ENCODE measurements at regions not wholly inside any gene's neighbourhood (a gene's known extent, or its start where the extent isn't known, plus 50 kb on each side); places are given as distances from the start of the nearest gene placed in this dataset.

DNA sequence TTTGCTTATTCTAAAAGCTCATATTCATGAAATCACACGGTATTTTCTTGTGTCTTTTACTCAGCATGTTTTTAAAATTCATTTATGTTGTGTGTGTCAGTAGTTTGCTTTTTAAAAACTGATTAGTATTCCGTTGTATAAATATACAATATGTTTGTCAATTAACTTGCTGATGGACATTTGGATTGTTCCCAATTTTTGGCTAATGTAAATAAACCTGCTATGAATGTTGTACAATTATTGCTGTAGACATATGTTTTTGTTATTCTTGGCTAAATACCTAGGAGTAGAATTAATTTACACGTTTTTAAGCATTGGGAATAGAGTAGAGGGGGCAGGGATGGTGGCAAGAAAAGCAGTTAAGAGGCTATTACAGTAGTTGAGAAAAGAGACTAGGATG lies 199.5 kb upstream of the CCL2 start:
- TF ChIP-seq, protein P1, sequence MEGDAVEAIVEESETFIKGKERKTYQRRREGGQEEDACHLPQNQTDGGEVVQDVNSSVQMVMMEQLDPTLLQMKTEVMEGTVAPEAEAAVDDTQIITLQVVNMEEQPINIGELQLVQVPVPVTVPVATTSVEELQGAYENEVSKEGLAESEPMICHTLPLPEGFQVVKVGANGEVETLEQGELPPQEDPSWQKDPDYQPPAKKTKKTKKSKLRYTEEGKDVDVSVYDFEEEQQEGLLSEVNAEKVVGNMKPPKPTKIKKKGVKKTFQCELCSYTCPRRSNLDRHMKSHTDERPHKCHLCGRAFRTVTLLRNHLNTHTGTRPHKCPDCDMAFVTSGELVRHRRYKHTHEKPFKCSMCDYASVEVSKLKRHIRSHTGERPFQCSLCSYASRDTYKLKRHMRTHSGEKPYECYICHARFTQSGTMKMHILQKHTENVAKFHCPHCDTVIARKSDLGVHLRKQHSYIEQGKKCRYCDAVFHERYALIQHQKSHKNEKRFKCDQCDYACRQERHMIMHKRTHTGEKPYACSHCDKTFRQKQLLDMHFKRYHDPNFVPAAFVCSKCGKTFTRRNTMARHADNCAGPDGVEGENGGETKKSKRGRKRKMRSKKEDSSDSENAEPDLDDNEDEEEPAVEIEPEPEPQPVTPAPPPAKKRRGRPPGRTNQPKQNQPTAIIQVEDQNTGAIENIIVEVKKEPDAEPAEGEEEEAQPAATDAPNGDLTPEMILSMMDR (conservative IDR thresholded peaks at IDR 0.05; ENCODE audit: low read depth): no peak
- no peak for DNase-seq (ENCODE audit: low spot score)
- POLR2A ChIA-PET (ENCODE audit: low non-redundant PET): no interaction called here
- CTCF ChIA-PET: no interaction called here
- H3K27ac ChIP-seq: no peak overlapping the region

DNA sequence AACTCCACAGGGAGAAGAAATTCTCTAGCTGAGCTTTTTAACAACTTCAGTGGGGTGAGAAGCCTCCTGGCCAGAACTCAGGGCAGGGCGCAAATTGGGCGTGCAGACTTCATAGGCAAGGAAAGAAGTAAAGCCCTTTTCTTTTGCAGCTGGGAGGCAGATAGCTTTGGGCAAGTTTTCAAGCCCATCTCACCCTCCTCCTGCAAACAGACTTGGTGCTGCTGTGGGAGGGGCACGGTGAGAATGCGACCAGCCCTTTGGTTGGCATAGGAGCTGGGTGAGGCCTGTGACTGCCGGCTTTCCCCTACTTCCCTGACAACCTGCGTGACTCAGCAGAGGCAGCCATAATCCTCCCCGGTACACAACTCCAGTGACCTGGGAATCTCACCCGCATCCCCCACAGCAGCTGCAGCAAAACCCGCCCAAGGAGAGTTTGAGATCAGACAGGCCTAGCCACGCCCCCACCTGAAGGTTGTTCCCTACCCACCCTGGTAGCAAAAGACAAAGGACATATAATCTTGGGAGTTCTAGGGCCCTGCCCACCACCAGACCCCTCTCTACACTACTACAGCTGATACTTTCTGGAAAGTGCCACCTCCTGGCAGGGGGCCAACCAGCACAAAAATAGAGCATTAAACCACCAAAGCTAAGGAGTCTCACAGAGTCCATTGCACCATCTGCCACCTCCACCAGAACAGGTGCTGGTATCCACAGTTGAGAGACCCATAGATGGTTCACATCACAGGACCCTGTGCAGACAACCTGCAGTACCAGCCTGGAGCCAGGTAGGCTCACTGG lies 195.5 kb upstream of the CCL2 start:
- H3K27ac ChIP-seq: no peak overlapping the region
- CTCF ChIA-PET: no interaction called here
- no peak for DNase-seq (ENCODE audit: low spot score)
- POLR2A ChIA-PET (ENCODE audit: low non-redundant PET): no interaction called here
- TF ChIP-seq, protein P1 (conservative IDR thresholded peaks at IDR 0.05; ENCODE audit: low read depth): no peak

DNA sequence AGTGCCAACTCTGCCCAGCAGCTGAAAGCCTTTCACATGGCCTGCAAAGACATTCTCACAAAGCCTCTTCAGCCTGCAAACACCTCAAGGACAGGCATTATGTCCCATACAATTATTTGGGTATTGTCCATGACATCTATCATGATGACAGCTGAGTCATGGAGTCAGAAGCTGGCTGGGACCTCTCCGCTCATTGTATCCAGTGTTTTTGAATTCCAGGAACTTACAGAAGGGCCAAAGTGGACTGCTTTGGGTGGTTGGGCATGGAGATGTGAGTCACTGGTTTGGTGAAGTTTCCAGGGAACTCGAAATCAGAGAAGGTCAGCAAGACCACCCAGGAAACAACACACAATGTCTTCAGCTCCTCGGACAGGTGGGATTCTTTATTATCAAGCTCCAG lies 188.6 kb upstream of the CCL2 start:
- CTCF ChIA-PET: no interaction called here
- POLR2A ChIA-PET (ENCODE audit: low non-redundant PET): no interaction called here

DNA sequence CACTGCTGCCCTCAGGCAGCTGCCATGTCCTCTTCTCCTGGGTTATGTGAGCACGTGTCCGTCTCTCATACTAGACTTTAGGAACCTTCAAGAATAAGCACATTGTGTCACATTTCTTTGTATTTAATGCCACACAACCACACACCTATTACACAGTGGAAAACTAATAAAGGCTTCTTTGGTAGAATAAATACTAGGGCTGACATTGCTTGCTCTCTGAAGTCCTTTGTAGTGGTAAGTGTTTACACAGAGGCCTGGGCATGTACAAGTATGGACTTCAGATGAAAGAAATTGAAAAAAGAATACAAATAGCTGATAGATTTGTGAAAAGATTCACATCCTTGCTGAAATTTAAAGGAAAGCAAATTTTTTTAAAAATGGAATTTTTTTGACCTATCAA lies 188.1 kb upstream of the CCL2 start:
- no peak overlapping the region for H3K27ac ChIP-seq
- ChIA-PET CTCF (no interaction called here), POLR2A (ENCODE audit: low non-redundant PET) (no interaction called here)
- DNase-seq (ENCODE audit: low spot score): no peak
- TF ChIP-seq, protein P1 (conservative IDR thresholded peaks at IDR 0.05; ENCODE audit: low read depth): no peak

More for the DNA sequence above, 188.6 kb upstream of the CCL2 start:
- H3K27ac ChIP-seq: no peak overlapping the region
- TF ChIP-seq, protein P1 (conservative IDR thresholded peaks at IDR 0.05; ENCODE audit: low read depth): no peak
- no peak for DNase-seq (ENCODE audit: low spot score)

DNA sequence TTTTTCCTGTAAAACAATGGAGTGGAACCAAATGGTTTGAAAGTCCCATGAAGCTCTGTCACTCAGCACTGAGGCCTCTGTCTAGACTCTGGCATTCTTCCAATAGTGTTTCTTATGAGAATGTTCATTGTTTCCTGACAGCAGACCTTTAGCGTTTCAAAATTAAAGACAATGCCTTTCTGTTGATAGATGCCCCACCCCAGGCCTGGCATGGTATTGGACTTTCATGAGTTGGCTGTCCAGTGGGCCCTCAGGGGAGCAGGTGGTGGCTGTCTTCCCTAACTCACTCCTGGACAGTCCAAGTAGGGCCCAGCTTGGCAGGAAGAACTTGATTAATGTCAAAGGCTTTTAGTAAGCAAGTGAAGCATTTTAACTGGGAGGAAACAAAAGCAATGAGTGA lies 186.5 kb upstream of the CCL2 start:
- ChIA-PET POLR2A (ENCODE audit: low non-redundant PET) (no interaction called here), CTCF (no interaction called here)
- TF ChIP-seq, protein P1 (conservative IDR thresholded peaks at IDR 0.05; ENCODE audit: low read depth): no peak
- H3K27ac ChIP-seq: no peak overlapping the region
- no peak for DNase-seq (ENCODE audit: low spot score)

DNA sequence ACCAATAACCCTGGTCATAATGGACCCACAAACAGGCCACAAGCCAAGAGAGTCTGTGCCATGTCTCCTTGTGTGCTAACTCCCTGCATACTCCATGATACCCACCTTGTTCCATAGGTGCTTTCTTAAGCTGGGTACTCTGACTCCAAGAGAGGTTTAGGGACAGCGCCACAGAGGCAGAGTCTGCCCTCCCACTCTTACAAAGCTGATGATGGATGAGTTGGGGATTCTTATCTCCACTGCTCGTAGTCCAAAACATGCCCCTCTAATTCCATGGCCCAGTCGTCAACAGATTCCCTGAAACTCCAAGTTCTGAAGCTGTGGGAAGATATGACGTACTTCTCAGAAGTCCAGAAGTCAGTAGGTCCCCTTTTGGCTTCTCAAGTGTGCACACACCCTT lies 184.4 kb upstream of the CCL2 start:
- CTCF ChIA-PET: no interaction called here
- TF ChIP-seq, protein P1 (conservative IDR thresholded peaks at IDR 0.05; ENCODE audit: low read depth): no peak
- no peak for DNase-seq (ENCODE audit: low spot score)
- POLR2A ChIA-PET (ENCODE audit: low non-redundant PET): no interaction called here
- H3K27ac ChIP-seq: no peak overlapping the region
